ENCODE measurements at regions not wholly inside any gene's neighbourhood (a gene's known extent, or its start where the extent isn't known, plus 50 kb on each side); places are given as distances from the start of the nearest gene placed in this dataset.
"Not testable (repeated sequence)": the region's sequence is repeated elsewhere in the genome, so short reads cannot be mapped to it uniquely, and the experiment has no call there.

- TF ChIP-seq POLR2A (IDR thresholded peaks at IDR 0.05; ENCODE audit: low read depth, low read length): no peak
- no peak for FAIRE-seq
- no peak for DNase-seq (ENCODE audit: insufficient read length, low spot score)
These were observed 59.2 kb upstream of the TMEM47 start for GRCh38 chrX:34716302-34716701.

- no peak for DNase-seq (ENCODE audit: insufficient read length, low spot score)
- no peak for FAIRE-seq
- no peak for TF ChIP-seq POLR2A (IDR thresholded peaks at IDR 0.05; ENCODE audit: low read depth, low read length)
These were observed 77.3 kb upstream of the TMEM47 start for GRCh38 chrX:34734383-34734782.

DNA sequence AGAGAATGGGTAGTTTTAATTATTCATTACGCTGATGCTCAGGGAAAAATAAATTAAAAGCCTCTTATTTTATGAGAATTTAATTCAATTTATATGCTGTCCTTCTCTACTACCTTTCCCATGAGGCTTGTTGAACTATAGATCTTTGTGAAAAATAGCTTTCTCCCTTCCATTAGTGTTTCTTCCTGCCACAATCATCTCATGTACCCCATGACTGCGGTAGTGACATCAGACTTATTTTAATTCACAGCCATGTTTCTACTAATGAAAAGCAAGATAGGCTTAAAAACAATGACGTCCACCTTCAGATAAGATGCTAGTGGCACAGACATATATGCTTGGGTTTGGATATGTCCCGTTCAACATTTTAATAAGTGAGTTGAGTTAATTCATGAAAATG, 87.4 kb upstream of the TMEM47 start:
- DNase-seq (ENCODE audit: insufficient read length, low spot score) (no peak), FAIRE-seq (no peak)
- no peak for TF ChIP-seq POLR2A (IDR thresholded peaks at IDR 0.05; ENCODE audit: low read depth, low read length)

GRCh38 chrX:34749896-34750295, 92.8 kb upstream of the TMEM47 start:
- no peak for TF ChIP-seq POLR2A (IDR thresholded peaks at IDR 0.05; ENCODE audit: low read depth, low read length)
- FAIRE-seq: no peak
- no peak for DNase-seq (ENCODE audit: insufficient read length, low spot score)

- no peak for DNase-seq (ENCODE audit: insufficient read length, low spot score)
- FAIRE-seq: no peak
- no peak for TF ChIP-seq POLR2A (IDR thresholded peaks at IDR 0.05; ENCODE audit: low read depth, low read length)
These were observed 107.8 kb upstream of the TMEM47 start for GRCh38 chrX:34764852-34765361.

DNA sequence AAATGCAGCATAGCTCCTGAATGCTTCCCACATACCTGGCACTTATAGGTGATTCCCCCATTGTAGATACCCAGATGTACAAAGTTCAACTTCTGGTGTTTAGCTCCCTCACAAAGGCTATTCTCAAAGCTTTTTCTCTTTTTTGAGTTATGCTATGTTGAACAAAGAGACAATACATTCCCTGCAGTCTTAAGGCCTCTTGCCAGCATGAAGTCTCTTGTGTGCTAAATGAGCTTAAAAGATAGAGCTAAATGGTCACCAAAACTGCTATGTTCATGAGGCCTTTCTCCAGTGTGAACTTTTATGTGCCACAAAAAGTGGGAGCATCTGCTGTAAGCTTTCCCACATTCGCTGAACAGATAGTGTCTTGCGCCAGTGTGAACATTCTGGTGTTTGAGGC, 111.2 kb upstream of the TMEM47 start:
- DNase-seq (ENCODE audit: insufficient read length, low spot score): no peak
- no peak for FAIRE-seq
- no peak for TF ChIP-seq POLR2A (IDR thresholded peaks at IDR 0.05; ENCODE audit: low read depth, low read length)

DNA sequence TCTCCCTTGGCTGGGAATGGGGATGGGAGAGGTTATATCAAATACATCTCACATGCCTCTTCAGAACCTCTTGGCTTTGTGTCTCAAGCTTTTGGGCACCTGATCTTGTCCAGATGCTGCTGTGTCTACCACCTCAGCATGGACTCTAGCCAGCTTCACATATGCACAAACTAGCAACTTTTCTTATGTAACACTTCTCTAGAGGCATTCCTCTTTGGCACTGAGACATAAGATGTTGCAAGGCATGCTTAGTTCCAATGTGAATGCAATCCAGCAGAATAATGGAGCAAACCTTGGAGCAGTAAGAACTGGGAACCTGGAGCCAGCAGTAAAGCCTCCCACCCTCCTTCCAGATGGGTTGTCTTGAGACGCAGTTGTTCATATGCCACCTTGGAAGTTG, 113.4 kb upstream of the TMEM47 start:
- TF ChIP-seq POLR2A (IDR thresholded peaks at IDR 0.05; ENCODE audit: low read depth, low read length): no peak
- no peak for DNase-seq (ENCODE audit: insufficient read length, low spot score)
- FAIRE-seq: no peak

DNA sequence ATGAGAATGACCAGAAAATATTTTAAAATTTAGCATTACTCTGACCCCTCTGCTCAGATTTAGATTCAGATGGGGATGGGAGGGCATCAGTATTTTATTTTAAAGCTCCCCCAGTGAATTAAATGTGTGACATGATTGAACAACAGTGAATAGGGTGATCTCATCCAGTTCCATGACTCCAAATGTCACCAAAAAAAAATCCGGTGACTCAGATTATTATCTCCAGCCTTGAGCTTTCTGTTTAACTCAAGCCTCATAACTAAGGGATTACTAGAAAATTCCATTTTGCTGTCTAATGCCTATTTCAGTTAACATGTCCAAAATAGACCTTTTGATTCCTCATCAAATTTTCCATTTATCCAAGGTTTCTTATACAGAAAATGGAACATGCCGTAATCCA, 121.8 kb upstream of the TMEM47 start:
- no peak for DNase-seq (ENCODE audit: insufficient read length, low spot score)
- no peak for FAIRE-seq

GRCh38 chrX:34790026-34790425, 132.9 kb upstream of the TMEM47 start:
- FAIRE-seq: no peak
- no peak for TF ChIP-seq POLR2A (IDR thresholded peaks at IDR 0.05; ENCODE audit: low read depth, low read length)
- DNase-seq (ENCODE audit: insufficient read length, low spot score): no peak

More for the DNA sequence above, 121.8 kb upstream of the TMEM47 start:
- TF ChIP-seq POLR2A (IDR thresholded peaks at IDR 0.05; ENCODE audit: low read depth, low read length): no peak

GRCh38 chrX:34805951-34806350, 136.6 kb upstream of the FAM47B start:
- TF ChIP-seq POLR2A (IDR thresholded peaks at IDR 0.05; ENCODE audit: low read depth, low read length): no peak
- DNase-seq (ENCODE audit: insufficient read length, low spot score) (no peak), FAIRE-seq (no peak)

DNA sequence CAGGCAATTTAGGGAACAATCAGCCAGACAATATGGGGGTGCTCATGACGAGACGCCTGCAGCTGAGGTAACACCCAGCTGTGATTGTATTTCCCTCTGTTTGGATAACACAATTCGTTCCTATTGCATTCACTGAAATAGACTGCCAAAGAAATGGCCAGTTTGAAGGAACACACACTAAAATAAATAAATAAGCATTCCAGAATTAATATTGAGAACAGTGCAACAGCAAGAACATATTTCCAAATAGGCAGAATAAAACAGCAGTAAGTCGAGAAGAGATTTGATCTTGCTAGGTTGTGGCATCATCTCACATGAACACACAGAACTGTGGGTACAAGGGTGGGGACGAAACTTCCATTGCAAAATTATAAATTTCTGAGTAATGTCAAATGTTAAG, 133.5 kb upstream of the FAM47B start:
- no peak for DNase-seq (ENCODE audit: insufficient read length, low spot score)
- FAIRE-seq: no peak
- TF ChIP-seq POLR2A (IDR thresholded peaks at IDR 0.05; ENCODE audit: low read depth, low read length): no peak

DNA sequence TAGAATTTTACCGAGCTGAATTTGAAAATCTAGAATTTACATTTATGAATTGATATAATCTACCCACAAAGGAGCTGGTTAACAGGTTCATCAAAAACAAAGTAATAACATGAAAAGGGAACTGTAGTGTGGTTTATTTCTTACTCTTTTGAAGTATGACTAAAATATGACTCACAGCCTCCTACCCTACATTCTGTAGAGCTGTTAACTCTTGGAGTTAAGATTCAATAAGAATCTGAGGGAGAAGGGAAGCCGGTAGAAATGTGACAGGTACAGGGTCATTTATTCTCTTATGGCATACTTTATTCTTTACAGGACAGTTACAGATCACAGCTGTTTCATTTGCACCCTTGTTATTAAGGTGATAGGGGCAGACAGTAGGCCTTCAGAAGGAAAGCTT, 132.2 kb upstream of the FAM47B start:
- no peak for TF ChIP-seq POLR2A (IDR thresholded peaks at IDR 0.05; ENCODE audit: low read depth, low read length)
- no peak for FAIRE-seq
- peak; percentile 0 for DNase-seq (ENCODE audit: insufficient read length, low spot score)

DNA sequence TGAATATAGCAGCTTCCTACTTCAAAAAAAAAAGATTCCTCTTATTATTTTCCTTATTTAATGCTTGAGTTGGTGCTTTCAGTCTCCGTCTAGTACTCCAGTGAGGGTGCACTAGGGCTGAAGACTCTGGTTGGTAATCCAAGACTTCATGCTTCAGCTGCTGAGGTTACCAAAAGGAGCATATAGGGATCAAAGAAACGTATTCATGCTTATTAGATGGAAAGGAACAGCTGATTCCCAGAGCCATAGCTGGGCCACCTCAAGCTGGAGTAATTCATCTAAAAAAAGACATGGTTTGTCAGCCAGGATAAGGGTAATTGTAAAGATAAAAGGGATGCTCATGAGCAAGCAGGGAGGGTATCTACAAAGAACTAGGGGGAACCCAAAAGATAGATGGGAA, 131.7 kb upstream of the FAM47B start:
- TF ChIP-seq POLR2A (IDR thresholded peaks at IDR 0.05; ENCODE audit: low read depth, low read length): no peak
- DNase-seq (ENCODE audit: insufficient read length, low spot score) (no peak), FAIRE-seq (no peak)

DNA sequence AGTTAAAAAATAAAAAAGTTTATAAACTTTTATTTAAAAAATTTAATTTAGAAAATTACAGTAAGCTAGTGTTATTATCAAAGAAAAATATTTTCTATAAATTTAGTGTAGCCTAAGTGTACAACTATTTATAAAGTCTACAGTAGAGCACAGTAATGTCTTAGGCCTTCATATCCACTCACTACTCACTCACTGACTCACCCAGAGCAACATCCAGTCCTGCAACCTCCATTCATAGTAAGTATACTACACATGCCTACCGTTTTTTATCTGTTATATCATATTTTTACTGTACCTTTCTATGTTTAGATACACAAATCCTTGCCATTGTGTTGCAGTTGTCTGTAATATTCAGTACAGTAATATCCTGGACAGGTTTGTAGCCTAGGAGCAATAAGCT, 129.0 kb upstream of the FAM47B start:
- FAIRE-seq (no peak), DNase-seq (ENCODE audit: insufficient read length, low spot score) (no peak)
- TF ChIP-seq POLR2A (IDR thresholded peaks at IDR 0.05; ENCODE audit: low read depth, low read length): no peak

DNA sequence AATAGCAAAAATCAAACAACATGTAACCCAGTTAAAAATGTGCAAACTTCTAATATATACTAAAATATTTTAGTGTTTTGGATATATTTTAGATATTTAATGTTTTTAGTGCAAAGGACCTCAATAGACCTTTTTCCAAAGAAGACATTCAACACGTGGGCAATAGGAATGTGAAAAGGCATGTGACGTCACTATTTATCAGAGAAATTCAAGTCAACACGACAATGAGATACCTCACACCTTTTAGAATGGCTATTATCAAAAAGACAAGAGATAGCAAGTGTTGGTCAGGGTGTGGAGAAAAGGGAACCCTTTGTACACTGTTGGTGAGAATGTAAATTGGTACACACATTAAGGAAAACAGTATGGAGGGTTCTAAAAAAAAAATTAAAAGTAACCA, 115.6 kb upstream of the FAM47B start:
- no peak for FAIRE-seq
- no peak for DNase-seq (ENCODE audit: insufficient read length, low spot score)
- TF ChIP-seq POLR2A (IDR thresholded peaks at IDR 0.05; ENCODE audit: low read depth, low read length): no peak

DNA sequence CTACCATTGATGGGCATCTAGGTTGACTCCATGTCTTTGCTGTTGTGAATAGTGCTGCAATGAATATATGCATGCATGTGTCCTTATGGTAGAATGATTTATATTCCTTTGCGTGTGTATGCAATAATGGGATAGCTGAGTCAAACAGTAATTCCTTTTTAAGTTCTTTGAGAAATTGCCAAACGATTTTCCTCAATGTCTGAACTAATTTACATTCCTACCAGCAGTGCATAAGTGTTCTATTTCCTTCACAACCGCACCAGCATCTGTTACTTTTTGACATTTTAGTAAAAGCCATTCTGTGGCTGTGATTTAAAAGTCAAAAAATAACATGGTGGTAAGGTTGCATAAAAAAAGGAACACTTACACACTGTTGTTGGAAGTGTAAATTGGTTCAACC, 103.1 kb upstream of the FAM47B start:
- TF ChIP-seq POLR2A (IDR thresholded peaks at IDR 0.05; ENCODE audit: low read depth, low read length): no peak
- DNase-seq (ENCODE audit: insufficient read length, low spot score): no peak
- no peak for FAIRE-seq

DNA sequence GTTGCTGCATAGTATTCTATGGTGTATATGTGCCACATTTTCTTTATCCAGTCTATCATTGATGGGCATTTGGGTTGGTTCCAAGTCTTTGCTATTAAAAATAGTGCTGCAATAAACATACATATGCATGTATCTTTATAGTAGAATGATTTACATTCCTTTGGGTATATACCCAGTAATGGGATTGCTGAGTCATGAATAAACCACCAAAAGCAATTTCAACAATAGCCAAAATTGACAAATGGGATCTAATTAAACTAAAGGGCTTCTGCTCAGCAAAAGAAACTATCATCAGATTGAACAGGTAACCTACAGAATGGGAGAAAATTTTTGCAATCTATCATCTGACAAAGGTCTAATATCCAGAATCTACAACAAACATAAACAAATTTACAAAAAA, 101.4 kb upstream of the FAM47B start:
- FAIRE-seq; DNase-seq (ENCODE audit: insufficient read length, low spot score): not testable (repeated sequence)
